ENCODE measurements at regions not wholly inside any gene's neighbourhood (a gene's known extent, or its start where the extent isn't known, plus 50 kb on each side); places are given as distances from the start of the nearest gene placed in this dataset.

DNA sequence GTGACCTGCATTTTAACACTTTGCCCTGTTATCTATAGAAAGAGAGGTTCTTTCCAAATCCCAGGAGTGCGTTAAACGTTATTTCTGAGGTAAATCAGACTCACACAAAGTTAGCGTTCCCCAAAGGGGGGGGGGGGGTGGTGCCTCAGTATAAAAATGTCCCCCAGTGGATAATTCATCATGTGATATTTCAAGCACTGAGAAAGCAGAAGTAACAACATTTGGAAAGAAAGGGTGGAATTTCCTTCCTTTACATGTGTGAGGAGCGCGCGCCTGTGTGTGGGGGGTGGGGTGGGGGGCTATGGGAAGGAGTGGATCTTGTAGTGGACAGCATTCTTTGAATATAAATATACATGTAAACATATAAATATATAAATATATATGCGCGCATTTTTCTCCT is 630.9 kb downstream of the NYAP2 start:
- no peak for DNase-seq (ENCODE audit: low spot score)

DNA sequence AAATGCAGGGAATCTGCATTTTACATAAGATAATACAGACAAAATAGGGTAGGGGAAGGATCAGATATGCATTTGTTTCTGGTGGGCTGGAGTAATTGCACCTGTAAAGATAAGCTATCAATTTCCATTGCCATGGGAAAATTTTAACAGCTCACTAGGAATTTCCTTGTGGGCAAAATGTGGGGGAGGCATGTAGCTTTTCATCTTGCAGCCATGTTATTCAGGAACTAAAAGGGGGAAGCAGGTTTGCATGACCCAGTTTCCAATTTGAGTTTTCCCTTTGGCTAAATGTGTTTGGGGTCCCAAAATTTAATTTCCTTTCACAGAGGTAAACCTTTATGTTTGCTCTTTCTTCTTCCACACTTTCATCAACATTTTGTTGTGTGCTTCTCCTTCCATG is 624.4 kb downstream of the NYAP2 start:
- DNase-seq (ENCODE audit: low spot score), result no peak

GRCh38 chr2:226023383-226023782 is 623.9 kb downstream of the NYAP2 start:
- no peak for DNase-seq (ENCODE audit: low spot score)

DNA sequence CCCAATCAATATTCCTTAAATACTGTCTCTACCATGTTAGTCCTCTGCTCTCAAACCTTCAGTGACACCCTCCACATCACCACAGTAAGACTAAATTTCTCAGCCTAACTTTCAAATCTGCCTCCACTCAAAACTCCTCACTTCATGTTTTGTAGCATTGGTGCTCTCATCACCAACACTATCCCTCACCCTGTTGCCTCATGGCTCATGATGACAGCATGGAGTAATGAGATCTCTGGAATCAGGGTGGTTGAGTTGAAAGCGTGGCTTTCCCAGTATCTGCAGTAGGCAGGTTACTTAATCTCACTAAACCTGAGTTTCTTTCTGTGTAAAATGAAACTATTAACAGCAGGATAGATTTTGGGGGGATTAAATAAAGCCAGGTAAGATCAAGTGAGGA is 621.4 kb downstream of the NYAP2 start:
- no peak for DNase-seq (ENCODE audit: low spot score)

DNA sequence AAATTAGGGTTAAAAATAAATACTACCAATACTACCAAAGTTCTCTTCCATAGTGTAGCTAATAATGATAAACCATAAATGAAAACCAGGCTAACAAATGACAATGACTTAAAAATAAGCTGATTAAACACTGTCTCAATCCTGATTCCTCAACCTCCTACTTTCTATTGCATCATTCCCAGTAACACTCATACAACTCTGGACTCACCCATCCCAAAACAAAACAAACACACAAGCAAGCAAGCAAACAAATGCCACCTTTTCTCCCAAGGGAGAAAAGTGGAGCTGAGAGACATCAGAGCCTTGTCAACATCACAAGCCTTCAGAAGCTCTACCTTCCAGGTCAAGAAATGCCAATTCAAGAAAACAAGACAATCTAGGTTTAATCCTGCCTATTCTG is 620.7 kb downstream of the NYAP2 start:
- DNase-seq (ENCODE audit: low spot score), result no peak

DNA sequence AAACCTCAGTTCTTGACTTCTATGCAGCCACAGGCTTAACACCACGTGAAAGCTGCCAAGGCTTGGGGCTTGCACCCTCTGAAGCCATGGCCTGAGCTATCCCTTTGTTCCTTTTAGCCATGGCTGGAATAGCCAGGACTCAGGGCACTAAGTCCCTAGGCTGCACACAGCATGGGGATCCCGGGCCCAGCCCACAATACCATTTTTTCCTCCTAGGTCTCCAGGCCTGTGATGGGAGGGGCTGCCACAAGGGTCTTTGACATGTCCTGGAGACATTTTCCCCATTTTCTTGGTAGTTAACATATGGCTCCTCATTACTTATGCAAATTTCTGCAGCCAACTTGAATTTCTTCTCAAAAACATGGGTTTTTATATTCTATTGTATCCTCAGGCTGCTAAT is 619.1 kb downstream of the NYAP2 start:
- DNase-seq (ENCODE audit: low spot score), result no peak

DNA sequence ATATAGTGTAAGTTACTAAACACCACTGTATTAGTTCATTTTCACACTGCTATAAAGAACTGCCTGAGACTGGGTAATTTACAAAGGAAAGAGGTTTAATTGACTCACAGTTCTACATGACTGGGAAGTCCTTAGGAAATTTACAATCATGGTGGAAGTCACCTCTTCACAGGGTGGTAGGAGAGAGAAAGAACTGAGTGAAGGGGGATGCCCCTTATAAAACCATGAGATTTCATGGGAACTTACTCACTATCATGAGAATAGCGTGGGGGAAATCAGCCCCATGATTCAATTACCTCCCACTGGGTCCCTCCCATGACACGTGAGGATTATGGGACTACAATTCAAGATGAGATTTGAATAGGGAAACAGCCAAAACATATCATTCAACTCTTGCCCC is 618.0 kb downstream of the NYAP2 start:
- DNase-seq (ENCODE audit: low spot score), result no peak

- no peak for DNase-seq (ENCODE audit: low spot score)
Observed at GRCh38 chr2:226017107-226017506, 617.6 kb downstream of the NYAP2 start.

GRCh38 chr2:226011716-226012450 is 612.4 kb downstream of the NYAP2 start:
- no peak for DNase-seq (ENCODE audit: low spot score)

DNA sequence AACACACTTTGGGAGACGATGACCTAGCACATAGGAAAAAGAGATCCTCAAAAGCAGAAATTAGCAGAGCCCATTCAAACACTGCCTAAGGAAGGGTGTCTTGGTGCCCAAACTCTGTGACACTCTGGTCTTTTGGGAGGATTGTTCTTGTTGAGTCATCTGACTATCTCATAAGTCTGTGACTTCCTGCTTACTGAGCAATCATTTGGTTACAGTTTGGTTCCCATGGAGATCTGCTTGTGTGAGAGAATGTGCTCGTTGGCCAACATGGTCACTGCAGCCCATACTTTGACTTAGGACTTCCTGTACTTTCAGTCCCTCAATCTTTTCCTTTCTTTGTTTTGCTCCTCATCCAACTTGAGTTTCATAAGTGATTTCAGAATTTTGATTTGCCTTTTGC is 602.9 kb downstream of the NYAP2 start:
- no peak for DNase-seq (ENCODE audit: low spot score)

- DNase-seq (ENCODE audit: low spot score), result no peak
Observed at GRCh38 chr2:226001716-226002115, 602.2 kb downstream of the NYAP2 start.

DNA sequence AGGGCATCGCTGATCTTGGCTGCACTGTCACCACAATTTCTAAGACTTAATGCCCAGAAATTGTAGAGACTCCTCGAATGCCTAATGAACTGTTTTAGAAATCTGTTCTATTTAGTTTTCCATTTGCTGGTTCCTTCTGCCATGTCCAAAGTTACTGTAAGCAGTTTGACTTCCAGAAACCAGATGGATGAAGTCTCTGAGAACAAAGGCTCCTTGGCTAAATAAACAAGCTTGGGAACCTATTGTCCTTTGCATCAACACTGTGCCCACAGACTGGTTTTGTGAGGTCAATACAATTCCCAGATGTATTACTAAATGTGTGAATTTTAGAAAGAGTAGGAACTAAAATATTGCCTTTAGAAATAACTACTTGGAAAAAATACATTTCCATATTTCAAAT is 600.2 kb downstream of the NYAP2 start:
- DNase-seq (ENCODE audit: low spot score), result no peak

GRCh38 chr2:225998653-225999052 is 599.1 kb downstream of the NYAP2 start:
- DNase-seq (ENCODE audit: low spot score), result no peak

DNA sequence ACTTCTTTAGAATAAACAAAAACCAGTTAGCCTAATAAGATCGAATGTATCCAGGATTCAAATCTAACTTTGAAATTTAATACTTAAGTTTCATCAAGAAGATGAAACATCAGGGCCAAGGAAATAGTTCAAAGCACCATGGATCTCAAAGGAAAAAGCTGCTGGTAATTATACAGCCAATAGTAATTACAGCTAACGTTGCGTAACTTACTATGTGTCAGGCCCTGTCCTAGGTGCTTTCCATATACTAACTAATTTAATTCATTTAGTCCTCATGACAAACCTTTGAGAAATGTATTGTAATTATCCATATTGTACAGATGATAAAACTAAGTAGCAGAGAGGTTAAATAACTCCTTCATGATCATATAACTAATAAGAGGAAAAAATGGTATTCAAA is 598.6 kb downstream of the NYAP2 start:
- no peak for DNase-seq (ENCODE audit: low spot score)

DNA sequence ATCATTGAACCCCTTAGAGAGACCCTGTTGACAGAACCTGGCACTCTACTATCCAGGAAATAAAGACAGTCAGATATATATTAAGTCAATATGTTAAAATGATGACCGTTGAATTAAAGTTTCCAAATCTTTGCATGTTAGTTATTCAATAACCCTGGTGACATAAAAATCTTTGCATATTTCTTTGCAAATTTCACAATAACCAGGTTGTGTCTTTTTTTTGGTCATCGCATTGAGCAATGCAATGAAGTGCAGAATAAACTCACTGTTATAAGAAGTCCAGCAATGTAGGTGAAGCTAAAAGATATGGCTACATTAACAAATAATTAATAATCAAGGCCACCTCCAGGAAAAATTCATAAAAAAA is 596.9 kb downstream of the NYAP2 start:
- DNase-seq (ENCODE audit: low spot score), result no peak

DNA sequence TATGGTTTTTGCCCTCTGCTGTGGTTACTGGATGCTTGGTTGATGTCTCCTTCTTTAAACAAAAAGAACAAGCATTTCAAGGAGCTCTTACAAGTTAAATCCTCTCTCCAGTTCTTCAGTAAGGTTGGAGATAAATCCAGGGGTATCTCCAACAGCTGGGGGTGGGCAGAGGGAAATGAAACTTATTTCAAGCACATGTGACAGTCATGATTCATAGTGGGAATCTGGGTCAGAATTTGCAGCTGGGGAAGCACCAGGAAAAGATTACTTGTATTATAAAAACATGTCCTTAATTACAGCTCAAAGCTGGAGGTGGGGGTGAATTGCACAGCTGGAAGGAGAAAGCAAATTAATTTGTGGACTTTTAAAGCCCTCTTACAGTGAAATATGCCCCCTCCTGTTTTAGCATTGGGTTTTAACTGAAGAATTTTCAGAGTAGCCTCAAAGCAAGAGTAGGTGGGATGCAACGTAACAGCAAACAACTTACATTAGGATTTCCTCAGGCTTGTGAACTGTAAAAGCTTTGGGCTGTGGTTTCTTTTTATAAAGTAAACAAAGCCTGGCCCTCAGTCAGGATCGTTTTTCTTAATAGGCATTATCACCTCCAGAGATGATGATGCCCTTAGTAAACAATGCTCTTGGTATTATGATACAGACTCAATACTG is 596.4 kb downstream of the NYAP2 start:
- DNase-seq (ENCODE audit: low spot score), result no peak

GRCh38 chr2:225994748-225995405 is 595.4 kb downstream of the NYAP2 start:
- DNase-seq (ENCODE audit: low spot score), result no peak

DNA sequence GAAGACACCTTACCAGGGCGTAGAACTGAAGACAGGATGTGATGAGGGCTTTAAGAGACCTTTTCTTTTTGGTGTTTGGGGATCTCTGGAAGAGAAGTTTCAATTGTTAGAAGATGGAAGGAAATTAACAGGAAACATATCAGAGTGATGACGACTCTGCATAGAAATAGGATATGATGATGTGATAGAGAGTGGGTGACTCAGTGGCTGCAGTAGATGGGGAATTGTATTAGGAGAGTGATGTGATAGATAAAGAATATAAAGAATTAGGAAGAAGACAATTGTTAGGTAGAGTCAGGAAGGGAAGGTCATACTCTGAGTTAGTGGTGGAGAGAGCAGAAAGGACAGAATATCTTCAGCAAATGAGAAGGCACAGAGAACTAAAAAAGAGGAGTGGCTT is 593.9 kb downstream of the NYAP2 start:
- DNase-seq (ENCODE audit: low spot score), result no peak

DNA sequence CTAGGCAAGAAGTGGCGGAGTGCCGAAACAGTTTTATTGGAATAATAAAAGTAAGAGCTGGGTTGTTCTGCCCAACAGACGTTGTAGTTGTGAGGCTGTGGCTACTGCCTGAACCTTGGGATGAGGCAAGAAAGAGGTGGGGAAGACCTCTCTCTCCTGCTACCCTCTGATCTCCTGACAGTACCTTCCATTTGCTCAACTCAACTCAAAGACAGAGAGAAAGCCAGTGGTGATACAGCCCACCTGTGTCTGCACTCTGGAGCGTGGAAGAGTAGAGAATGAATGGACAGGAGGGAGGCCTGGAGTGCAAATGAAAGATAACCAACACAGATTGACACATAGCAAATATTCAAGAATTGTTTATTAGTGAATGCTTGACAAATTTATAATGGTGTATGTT is 590.3 kb downstream of the NYAP2 start:
- DNase-seq (ENCODE audit: low spot score), result no peak

GRCh38 chr2:225980372-225980771 is 580.9 kb downstream of the NYAP2 start:
- DNase-seq (ENCODE audit: low spot score), result no peak

GRCh38 chr2:225971433-225971832 is 571.9 kb downstream of the NYAP2 start:
- DNase-seq (ENCODE audit: low spot score), result no peak

GRCh38 chr2:225948903-225949302 is 549.4 kb downstream of the NYAP2 start:
- DNase-seq (ENCODE audit: low spot score), result no peak

- no peak for DNase-seq (ENCODE audit: low spot score)
Observed at GRCh38 chr2:225938991-225939390, 539.5 kb downstream of the NYAP2 start.

Data from ecto neural progenitor cell (in vitro differentiated cells).